GM21786 (cell line): ENCODE measurements at regions not wholly inside any gene's neighbourhood (a gene's known extent, or its start where the extent isn't known, plus 50 kb on each side); places are given as distances from the start of the nearest gene placed in this dataset.
"Not testable (repeated sequence)": the region's sequence is repeated elsewhere in the genome, so short reads cannot be mapped to it uniquely, and the experiment has no call there.

Experiments used
- ATAC-seq: cut with Tn5 transposase; IDR thresholded peaks from one replicate; pipeline ENCODE4 v1.9.1; 2021; ENCODE audit not compliant: unreplicated experiment

- no peak for ATAC-seq
Observed at GRCh38 chr6:56839533-56840183, 115.2 kb upstream of the BEND6 start.

GRCh38 chr6:56838965-56839364 lies 115.9 kb upstream of the BEND6 start:
- ATAC-seq: no peak

GRCh38 chr6:56838016-56838555 lies 116.8 kb upstream of the BEND6 start:
- no peak for ATAC-seq

DNA sequence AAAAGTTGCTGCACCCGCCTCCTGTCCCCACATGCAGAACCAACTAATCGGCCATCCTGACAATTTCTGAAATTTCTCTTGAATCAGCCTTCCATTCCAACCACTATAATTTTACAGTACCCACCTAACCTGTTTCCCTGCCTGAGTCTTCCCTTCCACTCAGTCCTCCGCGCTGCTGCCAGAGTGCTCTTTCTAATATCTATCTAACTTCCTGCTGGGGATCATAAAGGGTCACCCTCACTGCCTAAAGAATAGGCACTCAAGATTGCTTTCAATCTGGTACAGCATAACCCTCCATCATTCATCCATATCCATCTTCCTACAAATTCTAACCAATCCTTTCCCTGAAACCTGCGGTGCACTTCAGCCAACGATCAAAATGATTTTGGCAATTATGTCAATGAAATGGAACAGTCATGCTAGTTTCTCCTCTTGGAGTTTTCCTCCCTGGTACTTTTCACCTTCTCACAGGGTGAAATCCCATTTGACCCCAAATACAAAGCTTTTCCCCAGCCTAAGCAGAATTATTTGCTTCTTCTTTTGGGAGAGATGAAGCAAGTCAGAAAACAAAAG lies 117.5 kb upstream of the BEND6 start:
- ATAC-seq: no peak

- no peak for ATAC-seq
Observed at GRCh38 chr6:56835612-56836011, 119.3 kb upstream of the BEND6 start.

- ATAC-seq: no peak
Observed at GRCh38 chr6:56833873-56834272, 121.0 kb upstream of the BEND6 start.

- ATAC-seq: no peak
Observed at GRCh38 chr6:56833127-56833791, 121.6 kb upstream of the BEND6 start.

DNA sequence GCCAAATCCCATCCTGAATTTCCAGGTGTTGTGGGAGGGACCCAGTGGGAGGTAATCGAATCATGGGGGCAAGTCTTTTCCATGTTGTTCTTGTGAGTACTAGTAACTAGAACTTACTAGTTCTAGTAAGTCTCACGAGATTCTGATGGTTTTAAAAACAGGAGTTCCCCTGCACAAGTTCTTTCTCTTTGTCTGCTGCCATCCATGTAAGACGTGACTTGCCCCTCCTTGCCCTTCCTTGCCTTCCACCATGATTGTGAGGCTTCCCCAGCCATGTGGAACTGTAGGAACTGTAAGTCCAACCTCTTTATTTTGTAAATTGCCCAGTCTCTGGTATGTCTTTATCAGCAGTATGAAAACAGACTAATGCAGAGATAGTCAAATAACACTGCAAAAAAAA lies 122.7 kb upstream of the BEND6 start:
- ATAC-seq: no peak

GRCh38 chr6:56831334-56831733 lies 123.6 kb upstream of the BEND6 start:
- no peak for ATAC-seq

GRCh38 chr6:56827908-56828649 lies 126.8 kb upstream of the BEND6 start:
- no peak for ATAC-seq

GRCh38 chr6:56824431-56824830 lies 130.5 kb upstream of the BEND6 start:
- ATAC-seq: not testable (repeated sequence)

- no peak for ATAC-seq
Observed at GRCh38 chr6:56821005-56821432, 133.9 kb upstream of the BEND6 start.

DNA sequence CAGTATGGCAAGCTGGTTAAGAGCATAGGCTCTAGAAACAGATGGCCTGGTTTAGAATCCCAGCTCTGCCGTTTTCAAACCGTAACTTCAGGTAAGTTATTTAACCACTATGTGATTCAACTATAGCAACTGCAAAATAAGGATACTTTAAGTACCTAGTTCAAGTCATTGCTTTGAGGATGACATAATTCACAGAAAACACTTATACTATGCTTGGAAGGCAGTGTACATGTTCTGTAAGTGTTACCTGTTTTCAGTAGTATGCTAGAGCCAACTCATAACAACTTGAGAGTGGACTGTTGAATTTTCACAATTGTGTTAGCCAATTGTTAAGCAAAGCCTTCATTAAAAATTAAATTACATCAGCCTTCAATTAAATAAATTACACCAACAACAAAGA lies 134.8 kb upstream of the BEND6 start:
- ATAC-seq: no peak

- no peak for ATAC-seq
Observed at GRCh38 chr6:56819604-56820003, 135.3 kb upstream of the BEND6 start.

- ATAC-seq: no peak
Observed at GRCh38 chr6:56816370-56816769, 138.5 kb upstream of the BEND6 start.

DNA sequence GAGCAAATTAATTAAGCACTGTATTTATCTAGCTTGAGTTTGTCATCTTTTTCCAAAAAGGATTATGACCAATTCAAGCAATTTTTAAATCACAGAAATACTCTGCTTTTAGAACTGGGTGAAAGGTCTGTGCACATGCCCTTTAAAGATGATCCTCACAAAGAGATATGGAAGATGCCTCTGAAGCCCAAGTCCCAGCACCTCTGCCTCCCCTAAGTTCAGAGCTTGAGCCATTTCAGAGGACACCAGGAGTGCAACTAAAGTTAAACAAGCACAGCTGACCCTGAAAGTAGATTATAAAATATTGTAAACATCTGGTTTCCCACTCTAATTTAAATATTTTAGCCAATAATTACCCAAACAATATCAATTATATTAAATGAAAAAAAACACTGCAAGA lies 139.5 kb upstream of the BEND6 start:
- ATAC-seq: no peak

GRCh38 chr6:56814802-56815201 lies 140.1 kb upstream of the BEND6 start:
- ATAC-seq: no peak

GRCh38 chr6:56814308-56814707 lies 140.6 kb upstream of the BEND6 start:
- ATAC-seq: peak; percentile 58

- not testable (repeated sequence) for ATAC-seq
Observed at GRCh38 chr6:56812851-56813250, 142.1 kb upstream of the BEND6 start.

- no peak for ATAC-seq
Observed at GRCh38 chr6:56808871-56809359, 146.0 kb upstream of the BEND6 start.

DNA sequence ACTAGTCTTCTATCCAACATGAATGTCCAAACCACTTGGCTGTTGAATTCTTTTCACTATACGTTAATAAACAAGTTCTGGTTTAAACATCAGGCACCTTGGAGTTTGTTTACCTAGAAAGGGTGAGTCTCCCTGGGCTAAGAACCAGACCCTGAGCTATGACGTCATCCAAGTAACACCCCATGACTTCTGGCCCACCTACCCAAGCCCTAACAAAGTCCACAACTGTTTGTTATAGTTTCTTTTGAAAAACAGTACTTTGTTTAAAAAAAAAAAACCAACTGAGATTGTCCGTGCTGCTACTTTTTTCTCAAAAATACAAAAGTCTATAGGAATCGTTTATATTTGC lies 146.9 kb upstream of the BEND6 start:
- ATAC-seq: no peak
